Uterus (tissue), 2 donors: ENCODE measurements at regions not wholly inside any gene's neighbourhood (a gene's known extent, or its start where the extent isn't known, plus 50 kb on each side); places are given as distances from the start of the nearest gene placed in this dataset.

ENCODE experiments used
- POLR2A ChIP-seq, 2 donors: fragments of 450-650 bp; IDR thresholded peaks; one replicate each; pipeline ENCODE4 v1.6.1; 2016; ENCODE audit warnings: antibody characterized with exemption in 2 of 2, mild to moderate bottlenecking in 1 of 2, moderate library complexity in 1 of 2
- TF ChIP-seq, protein P1 (sequence below), 4 experiments: fragments of 200-600 bp in 2 of 4; fragments of 450-650 bp in 2 of 4; sonication (generic) in 2 of 4; IDR thresholded peaks; one replicate each; pipeline ENCODE4 v1.5.1; 2016 to 2019; ENCODE audit warnings: antibody characterized with exemption in 4 of 4, mild to moderate bottlenecking in 2 of 4, moderate library complexity in 1 of 4

DNA sequence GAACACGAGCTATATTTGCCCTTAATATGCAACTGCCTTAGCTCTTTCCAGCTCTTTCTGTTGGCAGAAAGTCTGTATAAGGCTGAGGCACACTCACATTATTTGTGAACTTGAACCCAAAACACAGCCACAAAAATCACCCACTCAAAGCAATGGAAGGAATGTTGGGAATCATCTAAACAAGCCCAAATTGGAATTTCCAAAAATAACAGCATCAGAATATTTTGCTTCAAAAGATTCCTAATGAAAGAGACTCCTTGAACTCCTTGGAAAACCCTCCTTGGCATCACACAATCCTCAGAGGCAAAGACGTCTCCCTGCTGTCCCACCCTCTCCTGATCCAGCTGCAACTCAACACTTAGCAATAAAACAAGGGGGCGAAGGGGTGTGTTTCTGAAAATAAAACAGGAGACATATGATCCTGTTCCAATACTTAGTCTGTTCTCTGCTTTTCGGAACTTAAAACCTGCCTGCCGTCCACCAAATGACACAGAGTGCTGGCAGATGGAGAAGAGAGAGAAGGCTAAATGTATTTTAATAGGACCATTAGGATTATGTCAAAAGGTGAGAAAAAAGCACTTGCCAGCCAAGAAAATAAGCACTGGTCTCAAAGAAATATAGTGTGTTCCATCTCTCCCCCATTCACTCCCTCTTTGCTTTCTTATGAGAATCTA is 320.7 kb upstream of the JARID2 start:
- no peak for TF ChIP-seq POLR2A (IDR thresholded peaks at IDR 0.05)
- TF ChIP-seq, protein P1, sequence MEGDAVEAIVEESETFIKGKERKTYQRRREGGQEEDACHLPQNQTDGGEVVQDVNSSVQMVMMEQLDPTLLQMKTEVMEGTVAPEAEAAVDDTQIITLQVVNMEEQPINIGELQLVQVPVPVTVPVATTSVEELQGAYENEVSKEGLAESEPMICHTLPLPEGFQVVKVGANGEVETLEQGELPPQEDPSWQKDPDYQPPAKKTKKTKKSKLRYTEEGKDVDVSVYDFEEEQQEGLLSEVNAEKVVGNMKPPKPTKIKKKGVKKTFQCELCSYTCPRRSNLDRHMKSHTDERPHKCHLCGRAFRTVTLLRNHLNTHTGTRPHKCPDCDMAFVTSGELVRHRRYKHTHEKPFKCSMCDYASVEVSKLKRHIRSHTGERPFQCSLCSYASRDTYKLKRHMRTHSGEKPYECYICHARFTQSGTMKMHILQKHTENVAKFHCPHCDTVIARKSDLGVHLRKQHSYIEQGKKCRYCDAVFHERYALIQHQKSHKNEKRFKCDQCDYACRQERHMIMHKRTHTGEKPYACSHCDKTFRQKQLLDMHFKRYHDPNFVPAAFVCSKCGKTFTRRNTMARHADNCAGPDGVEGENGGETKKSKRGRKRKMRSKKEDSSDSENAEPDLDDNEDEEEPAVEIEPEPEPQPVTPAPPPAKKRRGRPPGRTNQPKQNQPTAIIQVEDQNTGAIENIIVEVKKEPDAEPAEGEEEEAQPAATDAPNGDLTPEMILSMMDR (IDR thresholded peaks at IDR 0.05): no peak
